GM19452 (cell line): ENCODE measurements at regions not wholly inside any gene's neighbourhood (a gene's known extent, or its start where the extent isn't known, plus 50 kb on each side); places are given as distances from the start of the nearest gene placed in this dataset.
"Not testable (repeated sequence)": the region's sequence is repeated elsewhere in the genome, so short reads cannot be mapped to it uniquely, and the experiment has no call there.

Source experiments
- ATAC-seq: cut with Tn5 transposase; IDR thresholded peaks from one replicate; pipeline ENCODE4 v1.9.1; 2021; ENCODE audit not compliant: unreplicated experiment

DNA sequence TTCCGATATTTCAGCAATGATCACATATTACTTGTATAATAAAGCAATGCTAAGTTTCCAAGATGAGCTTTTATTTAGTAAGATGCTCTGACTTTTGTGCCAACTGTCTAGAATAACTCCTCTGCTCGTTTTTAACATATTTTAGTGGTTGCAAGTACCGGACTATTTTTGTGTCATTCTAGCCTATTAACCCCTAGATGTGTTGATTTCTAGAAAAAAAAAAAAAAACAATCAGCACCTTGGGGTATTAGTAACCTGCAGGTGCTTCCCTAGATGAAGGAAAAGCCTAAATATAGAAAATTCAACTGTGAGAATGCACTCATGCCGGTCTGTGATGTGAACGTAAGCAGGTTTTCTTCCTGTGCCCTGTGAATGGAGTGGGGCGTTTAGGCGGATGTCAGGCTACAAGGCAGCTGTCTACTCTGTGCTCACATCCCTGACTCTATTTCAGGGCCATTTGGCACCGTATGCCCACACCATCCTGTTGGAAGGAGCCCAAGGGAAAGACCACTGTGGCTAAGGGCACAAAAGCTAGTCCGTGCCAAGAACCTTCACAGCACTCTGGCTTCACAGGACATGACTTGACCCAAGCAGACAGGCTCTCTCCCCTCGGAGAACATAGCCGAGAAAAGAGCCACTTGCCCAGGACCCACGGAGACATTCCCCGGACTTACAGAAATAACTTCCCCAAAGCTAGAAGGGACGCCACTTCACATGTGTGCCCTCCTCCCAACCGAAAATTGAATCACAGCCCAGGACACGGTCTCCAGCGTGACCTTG, 60.9 kb upstream of the AGAP1 start:
- no peak for ATAC-seq

- ATAC-seq, result no peak
These were observed 60.0 kb upstream of the AGAP1 start for GRCh38 chr2:235433860-235434259.

DNA sequence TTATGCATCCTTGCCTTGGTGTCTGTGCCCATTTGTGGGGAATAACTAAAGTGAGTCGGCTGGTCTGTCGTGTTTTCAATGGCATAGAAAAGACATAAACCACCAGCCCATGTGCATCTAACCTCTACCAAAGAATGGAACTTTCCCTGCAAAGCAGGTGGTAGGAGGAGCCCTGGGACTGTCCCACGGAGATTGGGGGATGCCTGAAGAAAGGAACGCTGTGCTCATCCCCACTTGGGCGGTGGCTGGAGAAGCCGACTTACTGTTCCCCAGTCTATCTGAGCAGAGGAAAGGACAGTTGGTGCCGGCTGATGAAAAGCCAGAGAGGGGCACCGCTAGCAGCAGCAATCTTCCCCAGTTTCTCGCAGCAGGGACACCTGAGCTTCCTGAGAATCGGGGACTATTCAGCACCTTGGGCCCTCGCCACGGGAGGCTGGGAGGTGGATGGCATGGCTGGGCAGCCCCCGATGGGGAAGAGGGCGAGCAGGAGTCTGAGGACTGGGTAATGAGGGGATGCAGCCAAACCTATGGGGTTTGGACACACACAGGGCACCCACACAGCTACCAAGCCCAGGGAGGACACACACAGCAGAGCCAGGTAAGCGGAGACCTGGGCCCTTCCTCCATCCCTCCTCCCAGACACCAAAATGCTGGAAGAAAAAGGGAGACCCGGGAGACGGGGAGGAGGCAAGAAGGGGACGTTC, 53.7 kb upstream of the AGAP1 start:
- ATAC-seq, result no peak

DNA sequence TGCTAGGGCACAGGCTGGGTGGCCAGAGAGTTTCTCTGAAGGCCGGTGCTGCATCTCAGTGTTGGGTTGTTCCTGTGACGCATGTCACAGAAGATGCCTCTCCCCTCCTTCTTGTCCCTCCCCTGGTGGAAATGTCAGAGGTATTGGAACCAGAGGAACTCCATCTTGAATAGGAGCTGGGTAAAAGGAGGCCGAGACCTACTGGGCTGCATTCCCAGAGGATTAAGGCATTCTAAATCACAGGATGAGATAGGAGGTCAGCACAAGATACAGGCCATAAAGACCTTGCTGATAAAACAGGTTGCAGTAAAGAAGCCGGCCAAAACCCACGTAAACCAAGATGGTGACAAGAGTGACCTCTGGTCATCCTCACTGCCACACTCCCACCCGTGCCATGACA, 50.3 kb upstream of the AGAP1 start:
- not testable (repeated sequence) for ATAC-seq
